Stimulated activated CD4-positive, alpha-beta T cell treated with anti-CD3 and anti-CD28 coated beads, Interleukin-4, amount 100 ng/mL, for 1 hour (primary cell): ENCODE measurements at regions not wholly inside any gene's neighbourhood (a gene's known extent, or its start where the extent isn't known, plus 50 kb on each side); places are given as distances from the start of the nearest gene placed in this dataset.

Experiments
- DNase-seq: peaks from one replicate; pipeline ENCODE4 v3.0.0-alpha.2; 2020

DNA sequence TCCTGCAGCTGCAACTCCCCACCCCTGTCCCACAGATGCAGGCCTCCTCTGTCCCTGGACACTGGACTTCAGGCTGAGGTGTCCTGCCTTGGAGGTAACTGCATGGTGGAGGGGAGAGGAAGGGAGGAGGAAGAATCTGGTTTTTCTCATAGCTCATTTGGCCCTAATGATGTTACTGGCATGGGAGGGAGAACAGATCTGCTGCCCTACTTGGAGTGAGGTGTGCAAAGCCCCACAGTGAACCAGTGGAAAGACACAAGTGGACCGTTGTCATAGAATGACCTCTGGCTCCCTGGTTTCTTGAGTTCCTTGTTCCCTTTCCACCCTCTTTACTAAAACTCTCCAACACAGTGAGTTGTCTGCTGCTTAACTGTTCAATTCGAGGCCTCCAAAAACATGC, 215.9 kb downstream of the BARX2 start:
- no peak for DNase-seq

GRCh38 chr11:129592191-129592590, 216.5 kb downstream of the BARX2 start:
- no peak for DNase-seq

GRCh38 chr11:129593098-129593497, 217.4 kb downstream of the BARX2 start:
- no peak for DNase-seq

DNA sequence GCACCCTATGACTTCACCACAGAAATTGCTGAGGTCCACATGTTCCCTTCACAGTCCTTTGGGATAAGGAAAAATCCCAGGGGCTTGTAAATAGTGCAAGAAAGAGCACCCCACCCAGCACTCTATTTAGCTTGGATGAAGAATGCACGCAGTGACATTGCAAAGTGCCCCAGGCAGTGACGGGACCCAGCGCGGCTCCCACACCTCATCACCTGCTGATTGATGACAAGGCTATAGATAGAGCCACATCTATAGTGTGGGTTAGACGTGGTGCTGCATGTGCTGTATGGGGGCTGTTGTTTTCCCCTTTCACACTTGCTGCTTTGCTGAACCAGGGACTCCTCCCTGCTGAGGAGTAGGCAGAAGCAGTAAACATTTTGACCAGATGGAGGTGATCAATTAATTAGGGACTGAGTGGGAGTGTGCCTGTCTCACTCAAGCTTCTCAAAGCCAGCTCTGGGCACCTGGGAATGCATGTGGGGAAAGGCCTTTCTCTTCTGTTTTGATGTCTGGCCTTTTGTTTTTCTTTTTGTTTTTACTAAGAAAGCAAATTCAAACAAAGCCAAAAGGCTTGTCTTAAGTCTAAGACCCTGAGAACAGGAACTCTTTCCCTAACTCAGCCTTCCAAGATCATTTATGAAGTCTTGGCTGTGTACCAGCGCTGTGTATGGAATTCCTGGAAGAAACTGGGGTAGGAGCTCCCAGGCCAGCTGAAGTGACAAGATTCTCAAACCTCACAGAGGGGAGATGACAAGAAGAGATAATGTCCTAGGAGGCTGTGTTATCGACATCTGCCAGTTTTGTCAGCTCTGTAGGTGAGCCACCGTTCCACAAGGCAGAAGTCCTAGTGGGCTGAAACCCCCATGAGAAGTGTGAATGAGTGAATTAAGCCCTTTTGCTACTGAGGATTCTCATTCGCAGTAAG, 219.7 kb downstream of the BARX2 start:
- no peak for DNase-seq

DNA sequence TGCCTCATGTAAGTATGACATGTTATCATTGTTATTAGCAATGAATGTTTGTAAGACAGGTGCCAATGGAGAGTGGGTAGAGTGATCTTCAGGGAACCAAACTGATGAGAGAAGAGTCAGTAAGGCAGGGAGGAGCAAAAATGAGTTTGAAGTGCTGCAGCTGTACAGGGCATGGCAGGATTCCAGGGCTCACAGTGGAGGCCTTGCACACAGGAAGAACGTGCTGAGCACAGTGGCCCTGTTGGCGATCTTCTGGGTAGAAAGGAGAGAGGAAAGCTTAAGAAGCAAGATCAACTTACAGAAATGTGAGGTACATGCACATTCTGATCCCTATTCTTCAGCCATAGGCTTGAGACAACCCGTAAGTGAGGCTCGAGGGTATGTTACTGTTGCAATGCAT, 219.3 kb upstream of the TMEM45B start:
- no peak for DNase-seq

DNA sequence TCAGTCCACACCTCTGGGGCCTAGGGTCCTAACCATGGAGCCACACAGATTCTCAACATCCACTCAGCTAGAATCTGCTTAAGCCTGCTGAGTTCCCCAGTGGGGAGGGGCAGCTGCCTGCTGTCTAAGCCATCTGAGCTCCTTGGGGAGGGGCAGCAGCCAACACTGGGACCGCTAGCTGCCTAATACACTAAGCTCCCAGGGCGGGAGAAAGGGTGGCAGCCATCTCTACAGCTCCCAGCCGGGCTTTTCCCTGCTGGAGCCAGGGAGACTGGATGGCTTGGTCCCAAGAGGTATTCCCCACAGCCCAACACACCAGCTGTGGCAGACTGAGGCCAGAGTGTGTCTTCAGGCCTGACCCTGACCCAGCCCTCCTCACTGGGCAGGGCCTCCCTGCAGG, 217.3 kb upstream of the TMEM45B start:
- no peak for DNase-seq

GRCh38 chr11:129605815-129606214, 209.8 kb upstream of the TMEM45B start:
- DNase-seq = no peak

GRCh38 chr11:129608711-129609110, 206.9 kb upstream of the TMEM45B start:
- no peak for DNase-seq

- DNase-seq = no peak
Measured at GRCh38 chr11:129610125-129610524, 205.5 kb upstream of the TMEM45B start.

DNA sequence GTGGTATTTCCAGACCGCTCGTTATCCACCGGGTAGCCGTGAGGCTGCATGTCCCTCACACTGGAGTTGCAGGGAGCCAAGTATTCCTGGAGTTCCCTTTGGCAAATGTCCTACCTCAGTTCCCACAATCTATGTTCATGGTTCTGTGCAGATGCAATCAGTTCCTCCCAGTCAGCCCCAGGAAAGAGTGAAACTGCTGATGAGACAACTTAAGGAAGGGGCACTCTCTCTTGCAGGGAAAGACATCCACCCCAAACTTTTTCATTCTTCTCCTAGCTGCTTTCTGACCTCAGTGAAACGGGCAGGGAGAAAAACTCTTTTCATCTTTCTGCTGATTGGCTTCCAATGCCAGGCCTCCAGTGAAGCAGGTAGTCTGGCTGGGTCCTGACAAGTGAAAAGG, 205.1 kb upstream of the TMEM45B start:
- DNase-seq = no peak

GRCh38 chr11:129611661-129612446, 203.8 kb upstream of the TMEM45B start:
- DNase-seq = no peak

- DNase-seq = no peak
Measured at GRCh38 chr11:129612447-129612961, 203.1 kb upstream of the TMEM45B start.

DNA sequence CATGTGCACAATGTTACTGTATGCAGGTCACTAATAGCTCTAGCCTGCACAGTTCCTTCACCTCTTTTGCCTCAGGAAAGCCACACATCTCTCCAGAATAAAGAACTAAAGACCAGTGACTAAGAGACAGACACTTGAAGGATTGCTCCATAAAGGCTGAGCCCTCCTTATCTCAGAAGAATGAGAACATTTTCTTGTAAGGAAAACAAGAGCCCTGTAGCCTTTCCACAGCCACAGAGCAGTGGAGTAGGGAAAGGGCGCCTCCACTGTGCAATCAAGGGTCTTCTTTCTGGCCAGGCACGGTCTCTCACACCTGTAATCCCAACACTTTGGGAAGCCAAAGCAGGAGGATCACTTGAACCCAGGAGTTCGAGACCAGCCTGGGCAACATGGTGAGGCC, 202.6 kb upstream of the TMEM45B start:
- no peak for DNase-seq

DNA sequence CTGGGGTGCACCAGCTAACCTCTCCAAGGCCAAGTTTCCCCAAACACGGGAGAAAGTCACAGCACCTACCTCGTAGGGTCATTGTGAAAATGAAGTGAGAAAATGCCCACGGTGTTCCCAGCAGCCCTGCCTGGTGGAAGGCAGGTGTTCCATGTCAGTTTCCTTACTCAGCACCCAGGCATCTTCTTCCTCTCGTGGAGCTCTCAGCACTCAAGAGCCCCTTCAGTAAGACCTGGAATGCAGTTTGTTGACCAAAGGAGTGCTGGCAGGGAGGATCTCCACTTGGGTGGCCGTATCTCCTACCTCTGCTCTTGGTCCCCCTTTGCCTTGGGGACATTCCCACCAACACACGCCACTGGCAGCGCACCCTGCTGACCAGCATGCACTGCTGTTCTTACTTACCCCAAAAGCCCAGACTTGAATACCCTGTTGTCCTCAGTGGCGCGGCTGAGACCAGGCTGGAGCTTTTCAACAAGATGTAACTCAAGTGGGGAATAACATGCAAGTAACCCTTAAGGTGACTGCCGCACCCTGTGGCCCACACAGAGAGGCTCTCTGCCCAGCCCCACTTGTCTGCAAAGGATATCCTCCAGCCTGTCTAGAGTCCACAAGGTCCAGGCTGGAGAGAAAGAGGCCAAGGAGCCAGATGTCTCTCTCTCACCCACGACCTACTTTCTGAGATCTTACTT, 201.2 kb upstream of the TMEM45B start:
- no peak for DNase-seq

- DNase-seq = no peak
Measured at GRCh38 chr11:129618046-129618569, 197.5 kb upstream of the TMEM45B start.

GRCh38 chr11:129620237-129621104, 195.2 kb upstream of the TMEM45B start:
- no peak for DNase-seq

GRCh38 chr11:129625930-129626329, 189.7 kb upstream of the TMEM45B start:
- DNase-seq = no peak

DNA sequence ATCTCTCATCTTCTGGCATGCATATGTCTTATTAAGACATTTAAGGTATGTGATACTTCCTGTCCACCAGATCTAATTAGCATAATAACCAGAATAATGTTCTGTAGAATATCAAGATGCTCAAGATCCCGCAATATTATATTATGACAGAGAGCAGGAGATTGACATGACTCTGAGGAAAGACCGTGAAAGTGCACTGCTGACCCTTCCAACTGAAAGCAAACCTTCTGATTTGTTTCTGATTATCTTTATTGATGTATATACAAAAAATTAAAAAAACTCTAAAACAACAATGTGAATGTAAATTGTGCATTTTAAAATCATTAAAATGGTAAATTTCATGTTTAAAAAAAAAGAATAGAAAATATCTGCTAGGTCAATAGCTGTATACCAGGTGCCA, 184.4 kb upstream of the TMEM45B start:
- DNase-seq = no peak

DNA sequence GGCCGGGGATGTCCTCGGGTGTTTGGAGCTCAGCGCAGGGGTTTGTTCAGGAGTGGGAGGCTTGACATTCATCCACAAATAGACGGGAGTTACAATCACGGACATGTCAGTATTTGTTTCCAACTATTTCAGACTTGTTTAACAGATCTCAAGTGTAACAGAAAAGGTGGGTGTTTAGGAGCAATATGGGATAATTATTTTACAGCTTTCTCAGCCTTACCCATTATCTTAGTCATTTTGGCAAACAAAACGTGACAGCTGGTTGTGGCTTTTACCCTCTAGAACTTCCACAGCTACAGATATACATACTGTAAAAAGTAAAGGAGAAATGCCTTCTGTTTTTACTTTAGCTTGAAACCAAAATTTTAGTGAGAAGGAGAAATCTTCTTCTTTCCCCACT, 178.7 kb upstream of the TMEM45B start:
- no peak for DNase-seq

DNA sequence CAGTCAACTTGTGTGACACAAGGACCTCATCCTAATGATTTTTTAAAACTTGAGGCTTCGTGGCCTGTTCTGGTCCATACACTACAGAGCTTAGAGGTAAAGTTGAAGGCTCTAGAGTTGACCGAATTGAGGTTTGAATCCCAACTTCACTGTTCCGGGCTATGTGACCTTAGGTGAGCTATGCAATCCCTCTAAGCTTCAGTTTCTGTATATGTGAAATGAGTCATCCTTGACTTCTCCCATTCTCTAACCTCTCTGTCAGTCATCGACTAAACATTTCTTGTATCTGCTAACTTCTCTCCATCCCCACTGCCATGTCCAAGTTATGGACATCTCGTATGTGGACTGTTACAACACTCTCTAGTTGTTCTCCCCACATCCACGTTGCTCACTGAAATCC, 178.2 kb upstream of the TMEM45B start:
- DNase-seq = no peak

- no peak for DNase-seq
Measured at GRCh38 chr11:129637983-129638776, 177.5 kb upstream of the TMEM45B start.
